ENCODE measurements at regions not wholly inside any gene's neighbourhood (a gene's known extent, or its start where the extent isn't known, plus 50 kb on each side); places are given as distances from the start of the nearest gene placed in this dataset.
"Not testable (repeated sequence)": the region's sequence is repeated elsewhere in the genome, so short reads cannot be mapped to it uniquely, and the experiment has no call there.

DNA sequence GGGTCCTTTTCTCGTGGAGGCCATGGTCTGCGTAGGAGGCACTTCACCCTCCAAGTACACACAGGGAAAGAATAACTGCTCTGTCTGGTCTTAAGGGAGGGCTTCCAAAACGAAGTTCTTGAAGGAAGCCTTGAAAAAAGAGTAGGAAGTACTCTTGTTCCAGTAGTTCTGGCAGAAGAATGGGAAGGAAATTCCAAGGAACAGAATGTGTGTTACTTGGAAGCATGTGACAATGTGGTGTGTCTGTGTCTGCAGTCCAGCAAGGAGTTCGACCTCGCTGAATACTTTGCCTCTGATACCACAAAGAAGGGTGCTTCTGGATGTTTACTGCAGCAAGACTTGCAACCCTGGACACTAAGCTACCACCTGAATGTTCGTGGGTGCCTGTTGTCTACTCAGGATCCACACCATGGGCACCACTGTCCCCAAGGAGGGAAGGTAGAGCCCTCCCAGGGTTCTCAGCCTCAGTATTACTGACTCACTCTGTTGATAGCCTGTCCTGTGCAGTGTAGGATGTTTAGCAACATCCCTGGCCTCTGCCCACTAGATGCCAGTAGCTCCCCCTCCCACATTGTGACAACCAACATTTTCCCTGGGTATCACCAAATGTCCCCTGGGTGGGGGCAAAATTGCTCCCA, 471.6 kb upstream of the CDH4 start:
- in situ Hi-C loops (cut with HindIII; ENCODE audit: low sequenced_read_pairs): no loop called here

DNA sequence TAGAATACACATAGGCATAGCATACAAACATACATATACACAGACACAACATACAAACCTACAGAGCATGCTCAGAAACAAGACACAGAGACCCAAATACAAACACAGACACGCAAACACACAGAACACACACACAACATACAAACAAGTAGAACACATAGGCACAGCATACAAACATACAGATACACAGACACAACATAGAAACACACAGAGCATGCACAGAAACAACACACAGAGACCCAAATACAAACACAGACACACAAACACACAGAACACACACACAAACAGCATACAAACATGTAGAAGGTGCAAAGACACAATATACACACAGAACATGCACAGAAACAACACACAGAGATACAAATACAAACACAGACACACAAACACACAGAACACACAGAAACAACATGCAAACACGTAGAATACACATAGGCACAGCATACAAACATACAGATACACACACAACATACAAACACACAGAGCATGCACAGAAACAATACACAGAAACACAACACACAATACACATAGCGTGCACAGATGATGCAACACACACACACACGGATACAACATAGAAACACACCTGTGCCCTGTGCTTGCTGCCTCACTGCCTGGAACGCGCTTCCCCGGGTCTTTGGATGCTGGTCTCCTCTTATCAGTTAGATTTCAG, 469.0 kb upstream of the CDH4 start:
- in situ Hi-C loops (cut with HindIII; ENCODE audit: low sequenced_read_pairs): no loop called here

DNA sequence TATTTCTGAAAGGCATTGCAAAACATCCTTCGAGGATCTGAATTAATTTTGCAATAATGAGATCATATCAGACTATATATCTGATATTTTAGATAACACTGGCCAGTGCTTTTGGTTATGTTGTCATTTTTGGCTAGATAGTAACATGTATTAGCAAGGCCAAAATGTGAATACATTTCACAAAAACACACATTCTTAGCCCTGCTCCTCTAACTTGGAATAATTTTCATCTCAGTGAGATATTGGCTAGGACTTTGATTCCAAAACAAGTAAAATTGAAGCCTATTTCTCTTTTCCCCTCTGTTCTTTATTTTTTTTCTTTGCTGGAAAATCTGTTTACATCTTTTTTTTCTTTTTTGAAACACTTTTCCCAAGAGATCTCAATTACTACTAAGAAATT, 466.8 kb upstream of the CDH4 start:
- in situ Hi-C loops (cut with HindIII; ENCODE audit: low sequenced_read_pairs): no loop called here

DNA sequence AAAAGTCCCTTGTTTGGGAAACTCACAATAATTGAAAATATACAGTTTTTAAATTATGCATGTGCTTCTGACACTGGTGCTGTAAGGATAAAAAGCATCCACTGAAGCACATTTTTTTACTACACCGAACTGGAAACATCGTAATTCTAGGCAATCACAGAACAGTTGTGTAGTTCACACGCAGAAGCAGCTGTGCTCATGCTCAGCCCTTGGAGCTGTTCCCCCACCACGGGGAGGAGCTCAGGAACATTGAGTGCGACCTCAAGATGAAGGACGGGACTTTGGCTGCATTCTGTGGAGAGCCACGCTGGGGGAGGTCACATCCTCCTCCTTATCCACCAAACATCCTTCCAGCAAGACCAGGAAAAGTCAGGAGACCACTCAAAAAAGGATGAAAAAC, 466.3 kb upstream of the CDH4 start:
- in situ Hi-C loops (cut with HindIII; ENCODE audit: low sequenced_read_pairs): no loop called here

DNA sequence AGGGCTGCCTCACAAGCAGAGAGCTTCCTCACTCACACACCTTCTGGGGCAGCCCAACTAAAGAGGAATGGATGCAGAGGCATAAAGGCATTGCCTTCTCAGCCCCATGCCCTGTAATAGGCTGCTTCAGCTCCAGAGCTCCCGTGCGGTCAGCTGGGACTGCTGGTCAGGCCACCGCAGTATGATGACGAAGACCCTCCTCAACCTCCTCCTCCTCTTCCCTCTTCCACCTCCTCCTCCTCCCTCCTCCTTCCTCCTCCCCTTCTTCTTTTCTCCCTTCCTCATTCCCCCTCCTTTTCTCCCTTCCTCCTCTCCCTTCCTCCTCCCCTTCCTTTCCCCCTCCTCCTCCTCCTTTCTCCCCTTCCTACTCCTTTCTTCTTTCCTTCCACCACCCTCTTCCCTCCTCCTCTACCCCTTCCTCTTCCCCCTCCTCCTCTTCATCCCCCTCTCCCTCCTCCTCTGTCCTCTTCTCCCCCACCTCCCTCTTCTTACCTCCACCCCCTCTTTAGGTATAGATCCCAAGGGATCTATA, 465.3 kb upstream of the CDH4 start:
- in situ Hi-C loops (cut with HindIII; ENCODE audit: low sequenced_read_pairs): no loop called here

DNA sequence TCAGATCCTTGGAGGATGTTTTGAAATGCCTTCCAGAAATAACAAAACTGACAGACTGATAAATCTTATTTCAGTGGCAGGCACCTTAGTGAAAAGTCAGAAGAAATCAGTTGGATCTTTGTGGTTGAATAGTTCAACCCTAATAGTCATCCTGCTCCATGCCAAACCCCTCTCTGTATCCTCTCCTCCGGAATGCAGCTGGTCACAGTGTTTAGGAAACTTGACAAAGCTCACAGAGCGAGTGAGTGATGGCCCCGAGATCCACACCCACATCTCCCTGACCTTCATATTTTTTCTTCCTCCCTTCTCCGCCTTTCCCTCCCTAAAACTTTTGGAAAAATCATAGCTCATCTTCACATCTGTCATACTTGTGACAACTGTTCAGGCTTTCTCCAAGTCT, 464.8 kb upstream of the CDH4 start:
- in situ Hi-C loops (cut with HindIII; ENCODE audit: low sequenced_read_pairs): no loop called here

DNA sequence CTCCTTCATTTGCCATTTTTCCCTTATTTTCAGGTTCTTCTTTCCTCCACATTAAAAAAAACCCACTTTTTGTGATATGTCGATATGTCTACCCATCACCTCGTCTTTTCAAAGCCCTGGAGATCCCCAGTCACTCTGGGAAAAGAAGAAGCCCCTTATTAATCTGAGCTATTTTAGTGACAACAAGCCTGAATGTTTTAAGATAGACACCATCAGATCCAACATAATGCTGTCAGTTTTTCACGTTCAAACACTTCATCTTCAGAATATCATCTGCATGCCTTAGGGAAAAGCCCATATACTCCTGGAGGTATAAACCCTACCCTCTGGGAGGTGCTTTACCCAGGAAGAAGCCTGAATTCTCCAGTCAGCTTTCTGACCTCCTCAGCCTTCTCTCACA, 464.0 kb upstream of the CDH4 start:
- in situ Hi-C loops (cut with HindIII; ENCODE audit: low sequenced_read_pairs): no loop called here

DNA sequence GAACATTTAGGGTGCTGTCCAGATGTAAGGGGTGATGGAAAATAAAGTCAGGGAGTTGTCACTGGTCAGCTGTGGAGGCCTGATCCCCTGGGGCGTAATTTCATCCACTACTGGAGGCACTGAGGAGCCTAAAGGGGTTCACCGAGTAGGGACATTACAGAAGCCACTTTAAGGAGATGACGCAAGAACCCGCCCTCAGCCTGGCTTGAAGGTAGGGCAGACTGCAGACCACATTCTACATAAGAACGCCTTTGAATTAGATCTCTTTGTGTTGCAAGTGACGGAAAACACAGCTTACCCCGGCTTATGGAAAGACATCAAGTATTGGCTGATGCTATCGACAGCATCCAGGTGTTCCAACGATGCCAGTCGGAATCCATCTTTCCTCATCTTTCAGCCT, 462.7 kb upstream of the CDH4 start:
- in situ Hi-C loops (cut with HindIII; ENCODE audit: low sequenced_read_pairs): no loop called here

DNA sequence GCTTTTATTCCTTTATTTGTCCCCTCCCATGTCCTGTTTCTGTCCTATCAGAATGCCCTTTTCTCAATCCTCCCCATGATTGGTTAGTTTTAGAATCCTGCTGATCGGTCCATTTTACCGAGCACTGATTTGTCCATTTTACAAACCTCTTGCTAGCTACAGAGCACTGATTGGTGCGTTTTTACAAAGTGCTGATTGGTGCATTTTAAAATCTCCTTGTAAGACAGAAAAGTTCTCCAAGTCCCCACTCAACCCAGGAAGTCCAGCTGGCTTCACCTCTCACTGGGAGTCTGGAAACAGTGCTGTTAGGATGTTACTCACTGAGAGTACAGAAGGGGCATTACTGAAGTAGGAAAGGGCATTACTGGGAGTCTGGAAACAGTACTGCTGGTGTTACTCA, 461.7 kb upstream of the CDH4 start:
- in situ Hi-C loops (cut with HindIII; ENCODE audit: low sequenced_read_pairs): not testable (repeated sequence)

DNA sequence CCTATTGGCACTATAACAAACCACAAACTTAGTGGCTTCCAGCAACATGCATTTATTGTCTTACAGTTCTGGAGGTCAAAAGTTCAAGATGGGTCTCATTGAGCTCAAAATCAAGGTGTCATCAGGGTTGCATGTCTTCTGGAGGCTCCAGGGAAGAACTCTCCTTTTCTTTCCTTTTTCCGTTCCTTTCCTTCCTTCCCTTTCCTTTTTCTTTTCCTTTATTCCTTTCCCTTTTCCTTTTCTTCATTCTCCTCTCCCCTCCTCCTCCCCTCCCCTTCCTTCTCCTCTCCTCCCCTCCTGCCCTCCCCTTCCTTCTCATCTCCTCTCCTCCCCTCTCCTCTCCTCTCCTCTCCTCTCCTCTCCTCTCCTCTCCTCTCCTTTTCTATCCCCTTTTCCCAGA, 460.2 kb upstream of the CDH4 start:
- in situ Hi-C loops (cut with HindIII; ENCODE audit: low sequenced_read_pairs): no loop called here

DNA sequence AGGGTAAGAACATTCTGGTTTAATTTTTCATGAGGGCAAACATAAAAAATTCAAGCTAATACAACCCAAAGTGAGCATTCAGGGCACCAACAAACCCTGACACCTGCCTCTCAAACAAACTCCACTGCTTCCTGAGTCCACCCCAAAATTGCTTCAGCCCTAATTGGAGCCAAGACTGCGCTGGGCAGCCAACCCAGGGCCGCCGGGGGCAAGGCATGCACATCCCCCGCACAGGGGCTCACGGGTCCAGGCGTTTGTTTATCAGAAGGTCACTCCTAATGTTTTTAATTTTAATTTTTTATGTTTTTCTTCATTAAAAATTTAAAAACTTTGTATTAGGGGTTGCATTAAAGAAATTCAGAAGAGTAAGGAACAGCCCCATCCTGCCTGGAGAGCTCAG, 459.1 kb upstream of the CDH4 start:
- in situ Hi-C loops (cut with HindIII; ENCODE audit: low sequenced_read_pairs): no loop called here

DNA sequence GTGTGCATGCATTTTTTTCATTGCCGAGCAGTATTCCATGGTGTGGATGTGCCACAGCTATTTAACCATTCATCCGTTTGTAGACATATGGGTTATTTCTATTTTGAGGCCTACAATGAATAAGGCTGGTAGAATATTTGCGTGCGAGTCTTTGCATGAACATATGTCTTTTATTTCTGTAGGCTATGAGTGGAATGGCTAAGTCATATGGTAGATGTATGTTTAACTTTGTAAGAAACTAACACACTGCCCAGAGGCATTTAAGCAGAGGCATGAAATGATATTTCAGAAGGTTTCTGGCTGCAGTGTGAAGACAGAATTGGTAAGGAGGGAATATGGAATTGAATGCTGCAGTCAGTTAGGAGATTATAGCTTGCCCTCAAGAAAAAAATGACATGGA, 457.4 kb upstream of the CDH4 start:
- in situ Hi-C loops (cut with HindIII; ENCODE audit: low sequenced_read_pairs): no loop called here

DNA sequence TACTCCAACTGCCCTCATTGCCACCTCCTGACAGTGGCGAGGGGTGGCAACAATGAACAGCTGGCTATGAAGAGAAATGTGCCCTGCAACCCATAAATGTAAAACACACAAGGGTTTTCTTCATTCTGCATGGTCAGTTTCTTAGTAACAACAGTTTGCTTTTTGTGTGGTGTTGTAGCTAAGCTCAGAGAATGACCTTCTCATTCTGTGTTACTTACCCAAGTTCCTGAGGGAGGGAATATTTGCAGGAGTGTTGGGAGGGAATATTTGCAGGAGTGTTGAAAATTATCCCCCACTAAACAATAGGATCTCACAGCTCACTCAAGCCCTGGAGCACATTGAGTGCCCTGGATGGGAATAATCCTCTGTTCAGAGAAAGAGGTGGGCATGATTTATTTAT, 456.4 kb upstream of the CDH4 start:
- in situ Hi-C loops (cut with HindIII; ENCODE audit: low sequenced_read_pairs): no loop called here

DNA sequence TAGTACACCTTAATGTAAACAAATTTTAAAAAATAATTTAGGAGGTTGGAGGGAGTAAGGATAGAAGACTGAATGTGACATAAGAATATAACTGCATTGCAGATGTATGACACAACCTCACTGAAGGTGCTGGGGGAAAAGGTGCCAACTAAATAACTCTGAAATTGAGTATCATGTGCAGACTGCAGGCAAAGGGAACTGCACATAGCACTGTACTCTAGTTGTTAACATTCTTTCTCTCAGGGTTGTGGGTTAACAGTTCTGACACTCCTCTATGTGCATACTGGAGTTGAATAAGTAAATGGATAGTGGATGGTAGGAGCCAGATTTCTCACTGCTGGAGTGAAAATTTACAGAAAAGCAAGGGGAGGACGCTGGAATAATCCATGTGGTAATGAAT, 451.9 kb upstream of the CDH4 start:
- in situ Hi-C loops (cut with HindIII; ENCODE audit: low sequenced_read_pairs): no loop called here

DNA sequence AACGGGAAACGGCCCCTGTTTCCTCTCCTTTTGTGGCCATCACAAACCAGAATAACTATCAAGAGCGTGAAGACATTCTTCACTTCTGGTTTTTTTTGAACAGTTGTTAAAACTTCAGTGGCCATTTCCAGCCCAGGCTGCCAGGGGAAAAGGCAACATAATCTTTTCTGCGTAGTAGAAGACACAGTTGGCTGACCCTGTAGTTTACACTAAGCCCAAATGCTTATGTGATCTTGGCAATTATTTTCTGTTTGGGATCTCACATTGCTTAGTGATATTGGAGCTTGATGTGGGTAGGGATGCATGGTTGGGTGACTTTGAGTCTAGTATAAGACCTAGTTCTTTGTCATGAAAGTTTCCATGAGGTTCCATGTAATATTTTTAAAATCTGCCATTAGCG, 449.4 kb upstream of the CDH4 start:
- in situ Hi-C loops (cut with HindIII; ENCODE audit: low sequenced_read_pairs): no loop called here

DNA sequence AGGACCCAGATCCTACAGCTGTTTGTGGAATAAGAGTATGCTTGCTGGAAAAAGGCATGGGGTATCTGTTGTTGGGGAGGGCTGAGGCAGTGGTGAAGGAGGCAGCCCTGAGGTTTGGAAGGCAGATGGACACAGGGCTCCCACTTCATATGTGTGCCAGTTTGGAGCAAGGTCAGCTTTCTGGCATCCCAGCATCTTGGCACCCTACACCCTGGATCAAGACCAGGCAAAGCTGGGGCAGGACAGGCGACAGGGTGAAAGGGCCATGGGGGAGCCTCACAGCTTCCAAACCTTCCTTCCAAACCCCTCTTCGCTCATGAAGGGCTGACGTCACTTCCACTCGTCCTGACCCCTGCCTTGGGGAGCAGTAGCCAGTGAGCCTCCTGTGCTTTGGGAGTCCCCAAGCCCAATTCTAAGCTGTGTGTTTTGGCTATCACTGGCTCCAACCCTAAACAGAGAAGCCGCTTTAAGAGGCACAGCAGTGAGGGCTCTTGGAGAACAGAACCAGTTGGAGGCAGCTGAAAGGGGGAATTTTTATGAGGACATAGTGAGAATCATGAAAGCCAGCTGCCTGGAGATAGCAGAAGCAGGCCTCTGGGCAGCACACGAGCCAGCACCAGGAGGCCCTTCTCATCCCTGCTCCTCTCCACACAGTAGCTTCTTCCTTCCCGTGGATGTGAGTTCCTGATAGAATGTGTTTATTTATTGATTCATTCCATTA, 448.6 kb upstream of the CDH4 start:
- in situ Hi-C loops (cut with HindIII; ENCODE audit: low sequenced_read_pairs): no loop called here

DNA sequence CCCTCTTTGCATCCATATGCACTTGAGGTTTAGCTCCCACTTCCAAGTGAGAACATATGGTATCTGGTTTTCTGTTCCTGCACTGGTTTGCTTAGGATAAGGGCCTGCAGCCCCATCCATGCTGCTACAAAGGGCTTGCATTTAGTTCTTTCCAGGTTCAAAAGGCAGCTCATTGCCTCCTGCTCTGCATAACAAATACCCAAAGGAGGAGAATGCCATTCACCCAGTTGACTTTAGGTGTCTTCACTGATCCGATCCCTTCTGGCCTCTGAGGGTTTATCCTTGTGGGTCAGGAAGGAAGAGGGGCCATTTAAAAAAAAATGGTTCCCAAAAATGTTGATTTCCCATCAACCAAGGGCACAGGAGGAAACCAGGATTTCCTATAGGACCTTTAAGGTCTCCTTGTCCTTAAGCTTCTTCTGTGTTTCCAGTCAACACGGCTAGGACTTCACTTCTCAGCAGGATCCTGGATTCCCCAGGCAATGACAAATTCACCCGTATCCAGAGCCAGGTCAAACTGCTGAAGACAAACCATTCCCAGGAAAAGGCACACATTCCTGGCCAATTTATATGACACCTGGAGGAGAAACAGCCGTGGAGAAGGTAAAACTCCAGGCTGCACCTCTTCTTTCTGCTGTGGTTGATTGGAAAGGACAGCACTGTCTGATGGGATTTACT, 447.7 kb upstream of the CDH4 start:
- in situ Hi-C loops (cut with HindIII; ENCODE audit: low sequenced_read_pairs): no loop called here

DNA sequence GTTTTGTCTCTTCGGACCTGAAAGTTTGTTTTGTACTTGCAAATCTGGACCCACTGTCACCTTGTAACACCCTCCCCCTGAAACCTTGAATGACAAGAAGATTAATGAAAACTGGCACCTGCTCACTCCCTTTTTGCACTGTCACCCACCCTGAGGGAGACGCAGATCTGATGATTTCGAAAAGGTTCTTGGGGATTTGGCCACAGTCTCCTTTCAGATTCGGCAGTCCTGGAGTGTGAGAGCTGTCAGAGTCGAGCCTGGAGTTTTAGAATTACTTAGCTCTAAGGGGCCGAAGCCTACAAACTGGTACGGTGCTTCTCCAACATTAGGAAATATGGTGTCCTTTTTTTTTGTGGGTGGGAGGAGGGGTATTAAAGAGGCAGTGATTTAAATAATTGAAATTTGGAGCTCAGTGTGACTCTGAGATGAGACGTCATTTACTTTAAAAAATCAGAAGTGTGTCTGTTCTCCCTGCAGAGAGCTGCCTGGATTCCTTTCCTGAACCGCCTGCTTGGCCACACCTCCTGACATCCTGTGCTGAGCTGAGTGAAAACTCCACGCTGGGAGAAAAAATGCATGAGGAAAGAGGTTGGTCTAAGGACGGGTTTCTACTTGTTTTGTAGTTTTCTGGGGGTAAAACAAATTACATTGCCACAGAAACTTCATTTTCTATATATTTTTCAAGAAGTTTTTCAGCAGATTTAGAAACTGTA, 447.0 kb upstream of the CDH4 start:
- in situ Hi-C loops (cut with HindIII; ENCODE audit: low sequenced_read_pairs): no loop called here

DNA sequence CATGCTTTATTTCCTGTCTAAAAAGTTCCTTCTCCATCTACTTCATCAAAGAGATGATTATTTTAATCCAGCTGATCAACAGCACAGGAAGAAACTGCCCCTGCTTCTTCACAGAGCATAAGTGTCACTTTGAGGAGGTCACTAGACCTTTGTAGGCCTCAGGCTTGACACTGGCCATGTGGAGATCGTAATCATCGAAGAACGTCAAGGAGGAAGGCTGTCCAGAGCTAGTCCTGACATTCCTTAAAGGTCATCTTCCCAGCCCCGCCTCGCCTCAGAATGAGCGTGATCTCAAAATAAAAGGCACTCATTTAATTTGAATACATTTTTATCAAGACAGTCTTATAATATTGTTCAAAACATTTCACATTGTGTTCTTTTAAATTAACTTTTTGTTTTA, 445.7 kb upstream of the CDH4 start:
- in situ Hi-C loops (cut with HindIII; ENCODE audit: low sequenced_read_pairs): no loop called here

DNA sequence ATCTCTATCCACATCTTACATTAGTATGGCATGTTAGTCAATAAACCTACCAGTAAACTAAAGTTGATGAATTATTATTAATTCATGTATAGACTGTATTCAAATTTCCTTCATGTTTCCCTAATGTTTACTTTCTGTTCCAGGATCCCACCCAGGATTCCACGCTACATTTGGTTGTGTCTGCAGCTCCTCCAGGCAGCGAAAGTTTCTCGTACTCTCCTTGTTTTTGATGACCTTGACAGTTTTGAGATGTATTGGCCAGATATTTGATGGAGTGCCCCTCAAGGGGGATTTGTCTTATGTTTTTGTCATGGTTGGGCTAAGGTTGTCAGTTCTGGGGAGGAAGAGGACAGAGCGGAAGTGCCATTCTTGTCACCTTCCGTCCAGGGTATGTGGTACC, 445.2 kb upstream of the CDH4 start:
- in situ Hi-C loops (cut with HindIII; ENCODE audit: low sequenced_read_pairs): no loop called here

All from DLD1 (cell line).